GM23248 (cell line): ENCODE measurements at regions not wholly inside any gene's neighbourhood (a gene's known extent, or its start where the extent isn't known, plus 50 kb on each side); places are given as distances from the start of the nearest gene placed in this dataset.

ENCODE experiments used
- EZH2 ChIP-seq: fragments of 200-600 bp; sonication (generic); IDR thresholded peaks from 2 replicates; pipeline ENCODE4 v1.6.1; 2018; ENCODE audit warnings: antibody characterized with exemption, mild to moderate bottlenecking; ENCODE audit not compliant: insufficient read depth, poor library complexity, severe bottlenecking
- EZH2phosphoT487 ChIP-seq: fragments of 200-600 bp; sonication (generic); IDR thresholded peaks from 2 replicates; pipeline ENCODE4 v1.6.1; 2018; ENCODE audit warnings: antibody characterized with exemption, moderate library complexity, mild to moderate bottlenecking, low read depth; ENCODE audit not compliant: insufficient read depth

DNA sequence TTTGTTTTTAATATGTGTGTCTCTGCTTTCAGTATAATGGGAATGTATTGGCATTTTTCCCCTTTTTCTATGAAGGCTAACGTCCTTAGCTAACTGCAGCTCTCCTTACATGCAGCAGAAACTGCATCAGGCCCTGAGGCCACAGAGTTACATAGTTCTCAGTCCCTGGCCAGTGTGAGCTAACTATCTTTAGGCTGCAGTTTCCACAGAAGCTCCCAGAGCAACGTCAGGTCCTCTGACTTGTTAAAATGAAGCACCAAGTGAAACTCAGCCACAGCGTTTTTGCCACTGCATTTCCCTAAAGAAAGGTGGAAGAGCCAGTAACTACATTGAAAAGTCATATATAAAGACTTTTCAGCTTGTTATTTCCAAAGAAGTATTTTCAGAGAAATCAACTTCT, 244.7 kb downstream of the CBLN4 start:
- no peak for TF ChIP-seq EZH2phosphoT487
- no peak for TF ChIP-seq EZH2
